HFFc6 (cell line): ENCODE measurements at regions not wholly inside any gene's neighbourhood (a gene's known extent, or its start where the extent isn't known, plus 50 kb on each side); places are given as distances from the start of the nearest gene placed in this dataset.

Experiments used
- DNase-seq: peaks from one replicate; pipeline ENCODE4 v3.0.0-alpha.2; 2018
- H3K27ac Mint-ChIP-seq: 2 replicates; pipeline ENCODE4 v1.8.0; 2020; ENCODE audit warnings: mild to moderate bottlenecking, mixed read lengths
- H3K27me3 Mint-ChIP-seq: 2 replicates; pipeline ENCODE4 v1.8.0; 2021; ENCODE audit warnings: mild to moderate bottlenecking, moderate library complexity, mixed read lengths; ENCODE audit not compliant: insufficient read depth
- H3K36me3 Mint-ChIP-seq: 2 replicates; pipeline ENCODE4 v1.8.0; 2021; ENCODE audit warnings: low read depth, mixed read lengths
- H3K4me1 Mint-ChIP-seq: 2 replicates; pipeline ENCODE4 v1.8.0; 2020; ENCODE audit warnings: low read depth, mixed read lengths
- H3K4me3 Mint-ChIP-seq: 2 replicates; pipeline ENCODE4 v1.8.0; 2020; ENCODE audit warnings: mild to moderate bottlenecking, moderate library complexity, mixed read lengths
- H3K9me3 Mint-ChIP-seq: 2 replicates; pipeline ENCODE4 v1.8.0; 2020; ENCODE audit warnings: mild to moderate bottlenecking, mixed read lengths
- TF ChIP-seq, protein P1 (sequence below): fragments of 200-600 bp; sonication (generic); IDR thresholded peaks from 2 replicates; pipeline ENCODE4 v1.5.0; 2021; ENCODE audit warnings: antibody characterized with exemption, mild to moderate bottlenecking

GRCh38 chr6:165848086-165848426, 185.0 kb upstream of the PDE10A start:
- Mint-ChIP-seq H3K9me3 (peaks cover 6% of the 10 kb centered on the region), H3K36me3 (no peaks in the 10 kb centered on the region), H3K27me3 (peaks cover 5% of the 10 kb centered on the region), H3K4me3 (no peak overlapping the region), H3K4me1 (no peaks in the 10 kb centered on the region), H3K27ac (no peak overlapping the region)
- TF ChIP-seq, protein P1, sequence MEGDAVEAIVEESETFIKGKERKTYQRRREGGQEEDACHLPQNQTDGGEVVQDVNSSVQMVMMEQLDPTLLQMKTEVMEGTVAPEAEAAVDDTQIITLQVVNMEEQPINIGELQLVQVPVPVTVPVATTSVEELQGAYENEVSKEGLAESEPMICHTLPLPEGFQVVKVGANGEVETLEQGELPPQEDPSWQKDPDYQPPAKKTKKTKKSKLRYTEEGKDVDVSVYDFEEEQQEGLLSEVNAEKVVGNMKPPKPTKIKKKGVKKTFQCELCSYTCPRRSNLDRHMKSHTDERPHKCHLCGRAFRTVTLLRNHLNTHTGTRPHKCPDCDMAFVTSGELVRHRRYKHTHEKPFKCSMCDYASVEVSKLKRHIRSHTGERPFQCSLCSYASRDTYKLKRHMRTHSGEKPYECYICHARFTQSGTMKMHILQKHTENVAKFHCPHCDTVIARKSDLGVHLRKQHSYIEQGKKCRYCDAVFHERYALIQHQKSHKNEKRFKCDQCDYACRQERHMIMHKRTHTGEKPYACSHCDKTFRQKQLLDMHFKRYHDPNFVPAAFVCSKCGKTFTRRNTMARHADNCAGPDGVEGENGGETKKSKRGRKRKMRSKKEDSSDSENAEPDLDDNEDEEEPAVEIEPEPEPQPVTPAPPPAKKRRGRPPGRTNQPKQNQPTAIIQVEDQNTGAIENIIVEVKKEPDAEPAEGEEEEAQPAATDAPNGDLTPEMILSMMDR: peak; percentile 13; the same call in 1 of the 2 replicates
- no peak for DNase-seq

GRCh38 chr6:165847407-165848085, 184.5 kb upstream of the PDE10A start:
- TF ChIP-seq, protein P1: no peak
- no peak overlapping the region for H3K27ac Mint-ChIP-seq
- no peak overlapping the region for H3K4me3 Mint-ChIP-seq
- peaks cover 11% of the 10 kb centered on the region for H3K9me3 Mint-ChIP-seq
- H3K4me1 Mint-ChIP-seq: no peaks in the 10 kb centered on the region
- no peak for DNase-seq
- H3K27me3 Mint-ChIP-seq: peaks cover 2% of the 10 kb centered on the region
- H3K36me3 Mint-ChIP-seq: no peaks in the 10 kb centered on the region

- Mint-ChIP-seq H3K27me3 (peaks cover 2% of the 10 kb centered on the region), H3K9me3 (peaks cover 12% of the 10 kb centered on the region), H3K27ac (no peak overlapping the region), H3K4me3 (no peak overlapping the region), H3K36me3 (no peaks in the 10 kb centered on the region), H3K4me1 (no peaks in the 10 kb centered on the region)
- DNase-seq: no peak
- TF ChIP-seq, protein P1: no peak
These were observed 183.3 kb upstream of the PDE10A start for GRCh38 chr6:165846123-165846966.

DNA sequence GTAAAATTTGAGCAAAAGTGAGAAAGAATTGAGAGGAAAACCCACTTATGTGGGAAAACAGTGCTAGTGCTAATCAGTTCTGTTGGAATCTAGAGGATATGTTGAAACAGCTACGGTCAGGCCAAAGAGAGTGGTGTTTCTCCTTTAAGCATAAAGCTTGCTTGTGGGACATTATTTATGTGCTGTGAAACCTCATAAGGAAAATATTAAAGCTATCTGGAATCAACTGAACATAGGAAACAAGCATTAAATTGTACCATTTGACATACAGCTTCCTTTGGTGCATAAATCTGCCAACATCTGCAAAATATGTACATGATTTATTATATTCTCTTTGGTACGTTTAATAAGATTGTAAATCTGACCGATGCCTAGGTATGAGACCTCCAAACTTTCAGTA, 182.5 kb upstream of the PDE10A start:
- H3K27me3 Mint-ChIP-seq: peaks cover 2% of the 10 kb centered on the region
- no peaks in the 10 kb centered on the region for H3K4me1 Mint-ChIP-seq
- no peak overlapping the region for H3K4me3 Mint-ChIP-seq
- no peak overlapping the region for H3K27ac Mint-ChIP-seq
- peaks cover 12% of the 10 kb centered on the region for H3K9me3 Mint-ChIP-seq
- no peaks in the 10 kb centered on the region for H3K36me3 Mint-ChIP-seq
- TF ChIP-seq, protein P1: no peak
- DNase-seq: no peak

DNA sequence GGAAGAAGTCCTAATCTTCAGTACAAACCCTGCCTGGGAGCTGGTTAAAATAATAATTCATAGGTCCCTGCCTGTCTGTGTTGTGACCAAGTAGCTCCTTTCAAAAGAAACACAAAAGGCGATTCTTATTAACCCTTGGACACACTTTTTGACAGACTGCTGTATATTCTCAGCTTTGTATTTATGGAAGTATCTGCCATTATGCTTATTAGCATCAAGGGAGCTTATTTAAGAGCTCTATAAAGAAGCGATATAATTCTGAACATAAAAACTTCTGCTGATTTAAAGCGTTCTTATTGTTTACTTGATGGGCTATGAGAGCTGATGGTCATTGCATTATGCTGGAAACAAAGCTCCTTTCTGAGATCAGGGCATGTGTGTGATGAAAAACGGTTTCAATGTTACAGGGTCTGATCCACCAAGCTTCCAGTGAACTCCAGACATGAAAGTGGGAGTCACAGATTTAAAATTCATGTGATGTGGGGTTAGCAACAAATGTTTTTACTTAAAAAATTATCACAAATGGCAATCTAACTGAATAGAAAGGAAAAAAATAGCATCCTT, 181.8 kb upstream of the PDE10A start:
- H3K4me1 Mint-ChIP-seq: no peaks in the 10 kb centered on the region
- no peak overlapping the region for H3K4me3 Mint-ChIP-seq
- peaks cover 13% of the 10 kb centered on the region for H3K9me3 Mint-ChIP-seq
- TF ChIP-seq, protein P1: no peak
- H3K27me3 Mint-ChIP-seq: peaks cover 2% of the 10 kb centered on the region
- H3K27ac Mint-ChIP-seq: no peak overlapping the region
- no peak for DNase-seq
- no peaks in the 10 kb centered on the region for H3K36me3 Mint-ChIP-seq
